ENCODE measurements at regions not wholly inside any gene's neighbourhood (a gene's known extent, or its start where the extent isn't known, plus 50 kb on each side); places are given as distances from the start of the nearest gene placed in this dataset.

GRCh38 chr13:88068975-88069374 lies 397.8 kb downstream of the SLITRK5 start:
- H3K4me3 ChIP-seq (ENCODE audit: low read depth, low read length) = no peak overlapping the region
- no peak for TF ChIP-seq CTCF (IDR thresholded peaks at IDR 0.05; ENCODE audit: low read depth, low read length)
- in situ Hi-C loops (cut with HindIII; ENCODE audit: low sequenced_read_pairs) = no loop called here
- DNase-seq (ENCODE audit: low read depth, low spot score) = no peak

- in situ Hi-C loops (cut with HindIII; ENCODE audit: low sequenced_read_pairs) = no loop called here
- no peak overlapping the region for H3K4me3 ChIP-seq (ENCODE audit: low read depth, low read length)
- TF ChIP-seq CTCF (IDR thresholded peaks at IDR 0.05; ENCODE audit: low read depth, low read length) = no peak
- no peak for DNase-seq (ENCODE audit: low read depth, low spot score)
Observed at GRCh38 chr13:88071371-88071770, 400.2 kb downstream of the SLITRK5 start.

- no peak for DNase-seq (ENCODE audit: low read depth, low spot score)
- H3K4me3 ChIP-seq (ENCODE audit: low read depth, low read length) = no peak overlapping the region
- no peak for TF ChIP-seq CTCF (IDR thresholded peaks at IDR 0.05; ENCODE audit: low read depth, low read length)
- in situ Hi-C loops (cut with HindIII; ENCODE audit: low sequenced_read_pairs) = no loop called here
Observed at GRCh38 chr13:88074794-88075510, 403.8 kb downstream of the SLITRK5 start.

GRCh38 chr13:88085036-88085435 lies 413.9 kb downstream of the SLITRK5 start:
- in situ Hi-C loops (cut with HindIII; ENCODE audit: low sequenced_read_pairs) = no loop called here
- DNase-seq (ENCODE audit: low read depth, low spot score) = no peak
- no peak overlapping the region for H3K4me3 ChIP-seq (ENCODE audit: low read depth, low read length)
- no peak for TF ChIP-seq CTCF (IDR thresholded peaks at IDR 0.05; ENCODE audit: low read depth, low read length)

- in situ Hi-C loops (cut with HindIII; ENCODE audit: low sequenced_read_pairs) = no loop called here
- peak; percentile 41 for DNase-seq (ENCODE audit: low read depth, low spot score)
Observed at GRCh38 chr13:88086577-88086976, 415.4 kb downstream of the SLITRK5 start.

GRCh38 chr13:88097541-88097940 lies 426.4 kb downstream of the SLITRK5 start:
- TF ChIP-seq CTCF (IDR thresholded peaks at IDR 0.05; ENCODE audit: low read depth, low read length) = no peak
- in situ Hi-C loops (cut with HindIII; ENCODE audit: low sequenced_read_pairs) = no loop called here
- DNase-seq (ENCODE audit: low read depth, low spot score) = no peak
- H3K4me3 ChIP-seq (ENCODE audit: low read depth, low read length) = no peak overlapping the region

More at GRCh38 chr13:88086577-88086976, 415.4 kb downstream of the SLITRK5 start:
- no peak overlapping the region for H3K4me3 ChIP-seq (ENCODE audit: low read depth, low read length)
- TF ChIP-seq CTCF (IDR thresholded peaks at IDR 0.05; ENCODE audit: low read depth, low read length) = no peak

Measured in astrocyte of the spinal cord (primary cell).